IMR-90 (cell line): ENCODE measurements at regions not wholly inside any gene's neighbourhood (a gene's known extent, or its start where the extent isn't known, plus 50 kb on each side); places are given as distances from the start of the nearest gene placed in this dataset.

Source experiments
- ATAC-seq: fragments of 200-7000 bp; cut with Tn5 transposase; 2 replicates; pipeline ENCODE4 v1.9.1; 2020; ENCODE audit warnings: low read depth, mild to moderate bottlenecking, moderate library complexity
- BruUV-seq: library from RNA; stranded (reverse); fragments of 400-500 nt; replicated peaks from 2 replicates; lab custom pipeline; 2021; lab: Mats Ljungman, UMichigan
- CTCF ChIA-PET: fragments of 300-600 bp; formaldehyde crosslinking; extraction: SDS; loops from one replicate; lab custom pipeline; 2021; ENCODE audit warnings: antibody characterized with exemption; lab: Yijun Ruan, JAX
- POLR2A ChIA-PET: fragments of 300-600 bp; sonication (Branson Sonifier 250); formaldehyde crosslinking; loops from one replicate; lab custom pipeline; 2022; ENCODE audit warnings: antibody characterized with exemption; ENCODE audit not compliant: unreplicated experiment; lab: Charles Lee
- DNase-seq: peaks from one replicate; pipeline ENCODE4 v3.0.0; 2013
- H2AFZ ChIP-seq: replicated peaks from 2 replicates; pipeline ENCODE3; 2013; ENCODE audit warnings: low read length, mild to moderate bottlenecking; ENCODE audit not compliant: poor library complexity
- H2AK5ac ChIP-seq: 2 replicates; pipeline ENCODE4 v1.6.1; 2013; ENCODE audit warnings: low read depth, low read length, inconsistent platforms
- H2AK9ac ChIP-seq: replicated peaks from 2 replicates; pipeline ENCODE3; 2013; ENCODE audit warnings: mild to moderate bottlenecking, low read depth, low read length, moderate library complexity; ENCODE audit not compliant: poor library complexity
- H2BK120ac ChIP-seq: 2 replicates; pipeline ENCODE4 v1.6.1; 2013; ENCODE audit warnings: low read depth, low read length, inconsistent platforms
- H2BK15ac ChIP-seq: 3 replicates; pipeline ENCODE4 v1.6.1; 2013; ENCODE audit warnings: low read depth, low read length, inconsistent platforms
- H2BK20ac ChIP-seq: 2 replicates; pipeline ENCODE4 v1.6.1; 2013; ENCODE audit warnings: low read depth, mild to moderate bottlenecking, inconsistent platforms, low read length, moderate library complexity
- H2BK5ac ChIP-seq: 2 replicates; pipeline ENCODE4 v1.6.1; 2013; ENCODE audit warnings: mild to moderate bottlenecking, low read depth, low read length, inconsistent platforms; ENCODE audit not compliant: poor library complexity, severe bottlenecking
- H3K14ac ChIP-seq: replicated peaks from 2 replicates; pipeline ENCODE4 v1.6.1; 2013; ENCODE audit warnings: low read depth, low read length, inconsistent platforms
- H3K18ac ChIP-seq: 2 replicates; pipeline ENCODE4 v1.6.1; 2013; ENCODE audit warnings: low read depth, low read length, control low read depth
- H3K23ac ChIP-seq: 2 replicates; pipeline ENCODE4 v1.6.1; 2013; ENCODE audit warnings: low read depth, low read length, inconsistent platforms
- H3K27ac ChIP-seq: 2 replicates; pipeline ENCODE4 v1.5.1; 2013; ENCODE audit warnings: mild to moderate bottlenecking, control low read depth, low read length; ENCODE audit not compliant: insufficient read depth
- H3K27me3 ChIP-seq: 2 replicates; pipeline ENCODE4 v1.6.1; 2013; ENCODE audit warnings: low read length; ENCODE audit not compliant: control insufficient read depth, insufficient read depth
- H3K36me3 ChIP-seq: 2 replicates; pipeline ENCODE4 v1.6.1; 2013; ENCODE audit warnings: low read length, mixed read lengths; ENCODE audit not compliant: control insufficient read depth, insufficient read depth
- H3K4ac ChIP-seq: 2 replicates; pipeline ENCODE4 v1.6.1; 2013; ENCODE audit warnings: low read depth, low read length, inconsistent platforms
- H3K4me1 ChIP-seq: 2 replicates; pipeline ENCODE4 v1.6.1; 2013; ENCODE audit warnings: low read length, mixed read lengths; ENCODE audit not compliant: control insufficient read depth, insufficient read depth
- H3K4me2 ChIP-seq: 2 replicates; pipeline ENCODE4 v1.6.1; 2013; ENCODE audit warnings: low read depth, mild to moderate bottlenecking, control low read depth, low read length, moderate library complexity
- H3K4me3 ChIP-seq: 2 replicates; pipeline ENCODE4 v1.5.1; 2013; ENCODE audit warnings: low read depth, mild to moderate bottlenecking, control low read depth, low read length, moderate library complexity; ENCODE audit not compliant: insufficient read depth
- H3K56ac ChIP-seq: 2 replicates; pipeline ENCODE4 v1.6.1; 2013; ENCODE audit warnings: low read length, inconsistent platforms; ENCODE audit not compliant: insufficient read depth; ENCODE audit errors: extremely low read depth
- H3K79me1 ChIP-seq, 2 experiments: 2 replicates each; pipeline ENCODE4 v1.6.1; 2013; ENCODE audit warnings: low read length in 2 of 2, inconsistent platforms in 1 of 2, low read depth in 1 of 2
- H3K9ac ChIP-seq: 2 replicates; pipeline ENCODE4 v1.6.1; 2013; ENCODE audit warnings: low read depth, low read length, control low read depth
- H3K9me1 ChIP-seq: 2 replicates; pipeline ENCODE4 v1.6.1; 2013; ENCODE audit warnings: low read length, inconsistent platforms; ENCODE audit not compliant: insufficient read depth
- H3K9me3 ChIP-seq: 2 replicates; pipeline ENCODE4 v1.6.1; 2013; ENCODE audit warnings: low read length; ENCODE audit not compliant: control insufficient read depth, insufficient read depth
- H4K20me1 ChIP-seq: 2 replicates; pipeline ENCODE4 v1.6.1; 2013; ENCODE audit warnings: low read length, inconsistent platforms; ENCODE audit not compliant: insufficient read depth
- H4K5ac ChIP-seq: 2 replicates; pipeline ENCODE4 v1.6.1; 2013; ENCODE audit warnings: mild to moderate bottlenecking, low read depth, low read length, control low read depth
- H4K8ac ChIP-seq, 2 experiments: 2 replicates each; pipeline ENCODE4 v1.6.1; 2013; ENCODE audit warnings: low read depth in 2 of 2, low read length in 2 of 2, control low read depth in 1 of 2, inconsistent platforms in 1 of 2
- H4K91ac ChIP-seq: 2 replicates; pipeline ENCODE4 v1.6.1; 2013; ENCODE audit warnings: low read depth, low read length, inconsistent platforms; ENCODE audit not compliant: insufficient read depth
- BHLHE40 ChIP-seq: fragments of 150-350 bp; IDR thresholded peaks from 2 replicates; pipeline ENCODE4 v1.6.1; 2016; ENCODE audit warnings: mild to moderate bottlenecking, low read depth, low read length
- FOS ChIP-seq: fragments of 150-350 bp; IDR thresholded peaks from 2 replicates; pipeline ENCODE4 v1.6.1; 2016; ENCODE audit warnings: low read depth, low read length
- NFE2L2 ChIP-seq: fragments of 150-350 bp; IDR thresholded peaks from 2 replicates; pipeline ENCODE4 v1.6.1; 2016; ENCODE audit warnings: low read depth, mild to moderate bottlenecking, low read length
- POLR2A ChIP-seq: IDR thresholded peaks from 2 replicates; pipeline ENCODE4 v1.6.1; 2012; ENCODE audit warnings: mild to moderate bottlenecking, low read depth, low read length
- RFX5 ChIP-seq: IDR thresholded peaks from 2 replicates; pipeline ENCODE4 v1.8.0; 2012; ENCODE audit warnings: low read depth, mild to moderate bottlenecking, low read length, moderate library complexity
- SMC3 ChIP-seq: fragments of 150-350 bp; IDR thresholded peaks from 2 replicates; pipeline ENCODE4 v1.6.1; 2016; ENCODE audit warnings: low read depth, mild to moderate bottlenecking, antibody characterized with exemption, low read length, moderate library complexity
- USF2 ChIP-seq: fragments of 150-350 bp; IDR thresholded peaks from 2 replicates; pipeline ENCODE4 v1.6.1; 2017; ENCODE audit warnings: mild to moderate bottlenecking, antibody characterized with exemption, low read length, low read depth
- WGBS, 2 experiments: methylation state at CpG; one replicate each; pipeline versions ENCODE4 v1.1.5 to v1.1.7; 2013; ENCODE audit warnings: missing lambda C conversion rate in 2 of 2; ENCODE audit not compliant: insufficient read length in 1 of 2; ENCODE audit errors: extremely low coverage in 2 of 2; 5-methylcytosine and 5-hydroxymethylcytosine counted together
- dilution Hi-C: fragments of 300-500 bp; cut with HindIII; formaldehyde crosslinking; loops from one replicate; pipeline ENCODE4 v1.14.3; 2018; ENCODE audit warnings: low sequenced_read_pairs; ENCODE audit not compliant: unreplicated experiment
- in situ Hi-C: fragments of 300-500 bp; cut with MboI; formaldehyde crosslinking; loops from 3 replicates; pipeline ENCODE4 v1.14.3; 2019; ENCODE audit warnings: low sequenced_read_pairs, inconsistent platforms, mixed read lengths
- intact Hi-C: fragments of 100-400 bp; cut with micrococcal nuclease; formaldehyde crosslinking; loops from 2 replicates; pipeline ENCODE4 v1.10.0; 2022

GRCh38 chr9:99563364-99563763 is 258.3 kb upstream of the NR4A3 start:
- Histone ChIP-seq H2BK5ac (no peak overlapping the region), H2BK120ac (no peak overlapping the region), H3K27ac (no peak overlapping the region), H4K8ac (no peak overlapping the region), H3K14ac (no peak overlapping the region), H3K27me3 (peaks cover 12% of the 10 kb centered on the region), H3K4ac (no peak overlapping the region), H3K9me3 (no peaks in the 10 kb centered on the region), H4K20me1 (no peaks in the 10 kb centered on the region), H3K79me1 (no peaks in the 10 kb centered on the region), H3K9ac (no peak overlapping the region), H3K23ac (no peak overlapping the region), H4K91ac (no peak overlapping the region), H3K4me1 (no peaks in the 10 kb centered on the region), H3K4me3 (no peak overlapping the region), H3K9me1 (no peaks in the 10 kb centered on the region), H2AK9ac (no peak overlapping the region), H3K4me2 (no peak overlapping the region), H3K18ac (no peak overlapping the region), H2BK15ac (no peak overlapping the region), H3K36me3 (no peaks in the 10 kb centered on the region), H3K56ac (no peak overlapping the region), H4K5ac (no peak overlapping the region), H2AK5ac (no peak overlapping the region), H2AFZ (no peak overlapping the region), H2BK20ac (no peak overlapping the region)
- TF ChIP-seq USF2: no peak
- no peak for TF ChIP-seq POLR2A
- TF ChIP-seq FOS: no peak
- no peak for TF ChIP-seq BHLHE40
- no peak for TF ChIP-seq NFE2L2
- TF ChIP-seq RFX5: no peak
- no peak for TF ChIP-seq SMC3
- ChIA-PET CTCF (interaction anchor here (1.3 kb wide), 1 partner anchor 10 kb away, joined by 4 read pairs; no protein-coding TSS in a partner anchor), POLR2A (no interaction called here)
- DNase-seq (no peak), ATAC-seq (no peak)
- 83% methylated on average over 1 of the region's 6 CpGs; no CpG with 5 or more reads in 1 of the 2 experiments for WGBS, 2 experiments
- dilution Hi-C loops (no loop called here), intact Hi-C loops (no loop called here), in situ Hi-C loops (no loop called here)
- no TSS peak for BruUV-seq
